ENCODE measurements at regions not wholly inside any gene's neighbourhood (a gene's known extent, or its start where the extent isn't known, plus 50 kb on each side); places are given as distances from the start of the nearest gene placed in this dataset.

DNA sequence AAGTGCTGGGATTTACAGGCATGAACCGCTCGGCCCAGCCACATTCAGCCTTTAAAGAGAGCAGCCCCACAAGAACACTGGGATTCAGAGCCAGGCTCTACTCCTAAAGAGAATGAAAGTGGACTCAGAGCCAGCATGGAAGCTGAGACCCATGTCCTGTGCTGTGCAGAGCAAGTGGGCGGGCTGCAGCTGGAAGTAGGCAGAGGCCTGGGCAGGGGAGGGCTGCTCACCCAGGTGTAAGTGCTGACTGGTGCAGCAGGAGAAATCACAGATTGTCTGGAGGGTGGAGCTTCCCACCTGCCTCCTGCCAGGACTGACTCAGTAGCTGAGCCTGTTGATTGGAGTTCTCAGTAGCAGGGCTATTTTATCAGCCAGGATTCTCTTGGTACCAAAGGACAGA, 178.7 kb downstream of the KATNIP start:
- no peak for FAIRE-seq
- no peak for DNase-seq (ENCODE audit: insufficient read length, low spot score)
- TF ChIP-seq POU2F2 (IDR thresholded peaks at IDR 0.05; ENCODE audit: low read depth, low read length) (no peak), SPI1 (IDR thresholded peaks at IDR 0.05; ENCODE audit: low read depth, low read length) (no peak), PAX5 (IDR thresholded peaks at IDR 0.05; ENCODE audit: insufficient read depth, low read length, severe bottlenecking) (no peak)

DNA sequence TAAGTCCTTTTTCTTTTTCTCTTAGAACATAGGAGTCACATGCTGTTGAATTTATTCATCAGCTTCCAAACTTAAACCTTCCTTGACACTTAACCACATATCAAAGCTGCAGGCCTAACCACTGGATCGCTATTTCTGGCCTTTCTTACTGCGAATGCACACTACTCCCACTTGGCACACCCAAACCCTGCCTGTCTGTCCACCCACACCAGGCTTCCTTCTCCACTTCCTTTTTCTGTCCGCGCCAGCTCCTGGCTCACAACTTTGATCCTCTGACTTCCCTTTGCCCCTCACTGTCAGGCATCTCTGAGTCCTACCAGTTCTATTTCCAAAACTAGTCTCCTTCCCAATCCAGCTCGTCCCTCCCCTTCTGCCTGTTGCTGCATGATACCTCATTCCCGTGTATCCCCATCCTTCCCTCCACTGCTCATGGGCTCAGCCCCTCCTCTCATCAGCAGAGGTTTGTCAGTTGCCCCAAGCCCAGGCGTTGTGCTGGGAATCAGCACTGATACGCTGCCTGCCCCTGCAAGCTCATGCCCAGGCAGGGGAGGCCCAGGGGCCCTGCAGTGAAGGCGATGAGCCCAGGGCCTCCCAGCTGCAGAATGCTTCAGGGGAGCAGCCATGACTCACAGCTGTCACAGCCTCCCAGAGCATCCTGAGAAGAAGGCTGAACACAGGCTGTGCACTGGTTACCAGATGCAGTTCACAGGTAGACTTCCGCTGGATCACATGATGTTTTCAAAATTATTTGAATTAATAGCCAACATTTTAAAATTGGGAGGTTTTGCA, 179.8 kb downstream of the KATNIP start:
- no peak for TF ChIP-seq TAF1 (IDR thresholded peaks at IDR 0.05; ENCODE audit: low read depth, low read length)
- TF ChIP-seq SPI1 (IDR thresholded peaks at IDR 0.05; ENCODE audit: low read depth, low read length) = peak; percentile 81
- no peak for DNase-seq (ENCODE audit: insufficient read length, low spot score)
- FAIRE-seq = peak; percentile 5

DNA sequence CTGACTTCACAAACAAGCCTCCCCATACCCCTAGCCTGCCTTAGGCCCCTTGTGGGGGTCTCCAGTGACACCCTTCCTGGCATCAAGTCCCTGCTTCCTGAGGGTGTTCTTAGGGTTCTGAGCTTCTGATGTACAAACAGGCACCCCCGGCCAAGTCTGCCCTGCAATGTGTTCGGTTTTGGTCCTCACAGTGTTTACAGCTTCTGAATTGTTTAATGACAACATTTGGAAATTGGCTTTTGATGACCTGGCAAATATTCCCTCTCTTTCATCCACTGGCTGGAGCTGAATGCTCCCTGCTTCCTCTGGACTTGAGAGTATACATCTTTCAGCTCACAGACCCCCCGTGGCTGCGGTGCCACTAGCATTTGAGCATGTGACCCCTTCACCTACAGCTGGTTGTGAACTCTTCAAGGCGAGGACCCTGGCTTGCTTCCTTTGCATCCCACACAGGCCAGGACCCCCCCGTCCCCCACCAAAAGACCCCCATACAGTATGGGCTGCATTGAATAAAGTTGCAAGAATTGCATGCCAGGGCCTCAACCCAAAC, 180.8 kb downstream of the KATNIP start:
- FAIRE-seq (no peak), DNase-seq (ENCODE audit: insufficient read length, low spot score) (no peak)
- no peak for TF ChIP-seq PAX5 (IDR thresholded peaks at IDR 0.05; ENCODE audit: insufficient read depth, low read length, severe bottlenecking)
- TF ChIP-seq SPI1 (IDR thresholded peaks at IDR 0.05; ENCODE audit: low read depth, low read length) = no peak
- no peak for TF ChIP-seq POLR2AphosphoS5 (IDR thresholded peaks at IDR 0.05; ENCODE audit: low read depth, low read length)
- no peak for TF ChIP-seq POLR2A (IDR thresholded peaks at IDR 0.05; ENCODE audit: low read depth, low read length)
- no peak for TF ChIP-seq POU2F2 (IDR thresholded peaks at IDR 0.05; ENCODE audit: low read depth, low read length)
- no peak for TF ChIP-seq TAF1 (IDR thresholded peaks at IDR 0.05; ENCODE audit: low read depth, low read length)

DNA sequence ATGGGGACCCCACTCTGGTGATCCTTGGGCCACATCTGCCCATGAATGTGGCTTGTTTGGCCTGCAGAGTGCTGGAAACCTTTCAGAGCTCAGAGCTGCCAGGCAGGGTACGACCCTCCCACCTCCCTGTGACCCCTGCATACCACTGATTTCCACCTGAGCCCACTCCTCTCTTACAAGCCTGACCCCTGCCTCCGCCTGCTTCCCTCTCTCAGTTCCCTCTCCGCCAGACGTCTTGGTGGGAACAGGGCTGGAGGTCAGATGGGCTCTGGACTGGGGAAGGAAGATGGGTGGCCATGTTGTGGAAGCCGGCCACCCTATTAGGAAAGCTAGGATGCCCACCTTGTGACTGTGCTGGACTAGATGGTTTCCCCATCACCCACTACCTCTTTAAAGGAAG, 185.1 kb downstream of the KATNIP start:
- TF ChIP-seq TAF1 (IDR thresholded peaks at IDR 0.05; ENCODE audit: low read depth, low read length) (no peak), SPI1 (IDR thresholded peaks at IDR 0.05; ENCODE audit: low read depth, low read length) (no peak), PAX5 (IDR thresholded peaks at IDR 0.05; ENCODE audit: insufficient read depth, low read length, severe bottlenecking) (no peak), POLR2AphosphoS5 (IDR thresholded peaks at IDR 0.05; ENCODE audit: low read depth, low read length) (no peak), POU2F2 (IDR thresholded peaks at IDR 0.05; ENCODE audit: low read depth, low read length) (no peak), POLR2A (IDR thresholded peaks at IDR 0.05; ENCODE audit: low read depth, low read length) (no peak)
- FAIRE-seq (no peak), DNase-seq (ENCODE audit: insufficient read length, low spot score) (no peak)

DNA sequence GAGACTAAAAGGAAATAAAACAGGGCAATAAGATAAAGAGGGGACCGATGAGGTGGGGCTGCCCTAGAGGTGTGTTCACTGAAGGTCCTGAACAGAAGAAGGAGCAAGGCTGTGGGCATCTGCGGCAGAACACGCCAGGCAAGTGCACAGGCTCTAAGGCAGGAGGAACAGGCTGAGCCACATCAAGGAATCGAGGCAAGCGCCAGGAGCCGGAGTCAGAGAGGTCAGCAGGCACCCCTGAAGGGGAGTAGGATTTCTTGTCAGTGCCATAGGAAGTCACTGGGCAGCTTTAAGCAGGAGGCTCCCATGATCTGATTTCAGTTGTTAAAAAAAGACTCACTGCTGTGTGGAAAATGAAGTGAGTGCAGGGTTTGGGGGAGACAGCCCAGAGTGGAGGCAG, 186.5 kb downstream of the KATNIP start:
- DNase-seq (ENCODE audit: insufficient read length, low spot score) = no peak
- TF ChIP-seq PAX5 (IDR thresholded peaks at IDR 0.05; ENCODE audit: insufficient read depth, low read length, severe bottlenecking) (no peak), POLR2A (IDR thresholded peaks at IDR 0.05; ENCODE audit: low read depth, low read length) (no peak), POU2F2 (IDR thresholded peaks at IDR 0.05; ENCODE audit: low read depth, low read length) (no peak), POLR2AphosphoS5 (IDR thresholded peaks at IDR 0.05; ENCODE audit: low read depth, low read length) (no peak), SPI1 (IDR thresholded peaks at IDR 0.05; ENCODE audit: low read depth, low read length) (no peak), TAF1 (IDR thresholded peaks at IDR 0.05; ENCODE audit: low read depth, low read length) (no peak)
- no peak for FAIRE-seq

DNA sequence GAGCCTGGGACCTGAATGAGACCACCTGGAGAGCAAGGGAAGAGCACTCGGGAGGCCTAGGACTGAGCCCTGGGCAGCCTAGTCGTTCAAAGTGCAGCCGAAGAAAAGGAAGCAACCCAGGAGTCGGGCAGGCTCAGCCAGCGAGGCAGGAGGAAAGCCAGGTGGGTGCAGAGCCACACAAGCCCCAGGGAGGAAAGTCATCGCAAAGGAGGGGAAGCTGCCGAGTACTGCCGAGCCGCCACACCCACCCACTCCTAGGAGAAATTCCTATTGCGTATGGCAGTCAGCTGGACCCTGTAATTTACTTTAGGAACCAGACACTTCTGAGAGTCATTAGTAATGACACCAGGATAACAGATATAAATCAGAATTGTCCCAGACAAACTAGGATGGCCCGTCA, 187.6 kb downstream of the KATNIP start:
- DNase-seq (ENCODE audit: insufficient read length, low spot score) (no peak), FAIRE-seq (no peak)
- TF ChIP-seq TAF1 (IDR thresholded peaks at IDR 0.05; ENCODE audit: low read depth, low read length) (no peak), PAX5 (IDR thresholded peaks at IDR 0.05; ENCODE audit: insufficient read depth, low read length, severe bottlenecking) (no peak), SPI1 (IDR thresholded peaks at IDR 0.05; ENCODE audit: low read depth, low read length) (no peak), POLR2A (IDR thresholded peaks at IDR 0.05; ENCODE audit: low read depth, low read length) (no peak), POU2F2 (IDR thresholded peaks at IDR 0.05; ENCODE audit: low read depth, low read length) (no peak), POLR2AphosphoS5 (IDR thresholded peaks at IDR 0.05; ENCODE audit: low read depth, low read length) (no peak)
